H1 (cell line): ENCODE measurements at regions not wholly inside any gene's neighbourhood (a gene's known extent, or its start where the extent isn't known, plus 50 kb on each side); places are given as distances from the start of the nearest gene placed in this dataset.

ENCODE experiments used
- BCL11A ChIP-seq, 2 experiments: IDR thresholded peaks; one replicate each; pipeline ENCODE4 v1.6.1; 2011; ENCODE audit warnings: low read depth in 2 of 2, low read length in 2 of 2, mild to moderate bottlenecking in 2 of 2
- CHD7 ChIP-seq: fragments of 300-600 bp; sonication (generic); IDR thresholded peaks from 2 replicates; pipeline ENCODE4 v1.7.1; 2012; ENCODE audit warnings: low read length, moderate library complexity, mild to moderate bottlenecking, inconsistent platforms; ENCODE audit not compliant: insufficient replicate concordance
- EGR1 ChIP-seq: IDR thresholded peaks from 2 replicates; pipeline ENCODE4 v1.6.1; 2011; ENCODE audit warnings: low read depth, low read length, borderline replicate concordance
- JUND ChIP-seq: IDR thresholded peaks from 2 replicates; pipeline ENCODE4 v1.6.1; 2011; ENCODE audit warnings: mild to moderate bottlenecking, improper control_type of control experiment, low read length
- NANOG ChIP-seq: IDR thresholded peaks from 2 replicates; pipeline ENCODE4 v1.6.1; 2011; ENCODE audit warnings: low read length, low read depth, mild to moderate bottlenecking, inconsistent platforms; ENCODE audit not compliant: insufficient read depth, poor library complexity, severe bottlenecking
- PHF8 ChIP-seq: fragments of 200-600 bp; sonication (generic); conservative IDR thresholded peaks from 2 replicates; pipeline ENCODE4 v1.7.1; 2012; ENCODE audit warnings: low read depth, mild to moderate bottlenecking, inconsistent platforms, low read length, moderate library complexity
- RBBP5 ChIP-seq: IDR thresholded peaks from 2 replicates; pipeline ENCODE4 v1.7.1; 2012; ENCODE audit warnings: low read depth, mild to moderate bottlenecking, inconsistent platforms, low read length, moderate library complexity, borderline replicate concordance
- SAP30 ChIP-seq: fragments of 300-600 bp; sonication (generic); IDR thresholded peaks from 2 replicates; pipeline ENCODE4 v1.7.1; 2012; ENCODE audit warnings: low read length, moderate library complexity, mild to moderate bottlenecking, inconsistent platforms; ENCODE audit not compliant: insufficient read depth, insufficient replicate concordance
- TEAD4 ChIP-seq: IDR thresholded peaks from 2 replicates; pipeline ENCODE4 v1.6.1; 2012; ENCODE audit warnings: low read depth, low read length, inconsistent platforms, mixed read lengths
- USF2 ChIP-seq: IDR thresholded peaks from 2 replicates; pipeline ENCODE4 v1.6.1; 2011; ENCODE audit warnings: low read length, improper control_type of control experiment
- ZNF274 ChIP-seq: IDR thresholded peaks from 2 replicates; pipeline ENCODE4 v1.7.0; 2012; ENCODE audit warnings: low read length, borderline replicate concordance; ENCODE audit errors: extremely low read depth

- no peak for TF ChIP-seq CHD7
- no peak for TF ChIP-seq PHF8
- TF ChIP-seq SAP30: no peak
- TF ChIP-seq ZNF274: no peak
- no peak for TF ChIP-seq TEAD4
- no peak for TF ChIP-seq JUND
- TF ChIP-seq BCL11A (IDR thresholded peaks at IDR 0.05; ENCODE audit: low read depth in 2 of 2, low read length in 2 of 2): no peak
- TF ChIP-seq RBBP5: no peak
- no peak for TF ChIP-seq NANOG
- no peak for TF ChIP-seq EGR1
- no peak for TF ChIP-seq USF2
Measured at GRCh38 chr7:106545275-106545674, 115.7 kb downstream of the CCDC71L start (continued).
